Suprapubic skin (tissue), 3 donors: ENCODE measurements at regions not wholly inside any gene's neighbourhood (a gene's known extent, or its start where the extent isn't known, plus 50 kb on each side); places are given as distances from the start of the nearest gene placed in this dataset.

Experiments
- POLR2A ChIP-seq, 2 donors: fragments of 450-650 bp; IDR thresholded peaks; one replicate each; pipeline ENCODE4 v1.6.1; 2017; ENCODE audit warnings: antibody characterized with exemption in 2 of 2, mild to moderate bottlenecking in 2 of 2, moderate library complexity in 2 of 2
- TF ChIP-seq, protein P1 (sequence below), 2 donors: fragments of 200-600 bp in 1 of 2; fragments of 450-650 bp in 1 of 2; sonication (generic) in 1 of 2; IDR thresholded peaks; one replicate each; pipeline ENCODE4 v1.5.1; 2016 to 2019; ENCODE audit warnings: antibody characterized with exemption in 2 of 2, mild to moderate bottlenecking in 1 of 2, moderate library complexity in 1 of 2

DNA sequence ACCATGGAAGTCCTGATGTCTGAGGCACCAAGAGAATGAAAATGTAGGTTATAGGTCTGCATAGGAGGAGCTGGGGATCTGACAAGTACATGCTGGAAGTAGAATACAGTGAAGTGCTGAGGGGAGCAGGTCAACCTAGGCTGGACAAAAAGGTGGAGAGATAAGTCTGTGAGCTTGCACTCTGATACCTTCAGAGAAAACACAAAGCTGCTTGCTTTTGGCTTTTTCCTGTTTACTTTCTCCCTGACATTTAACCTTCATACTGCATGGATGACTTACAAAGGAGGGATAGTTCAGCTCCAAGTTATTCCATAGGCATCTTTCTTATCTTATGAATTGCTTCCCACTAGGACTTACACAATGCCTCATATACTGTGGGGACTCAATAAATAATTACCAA, 256.7 kb upstream of the NREP start:
- TF ChIP-seq, protein P1, sequence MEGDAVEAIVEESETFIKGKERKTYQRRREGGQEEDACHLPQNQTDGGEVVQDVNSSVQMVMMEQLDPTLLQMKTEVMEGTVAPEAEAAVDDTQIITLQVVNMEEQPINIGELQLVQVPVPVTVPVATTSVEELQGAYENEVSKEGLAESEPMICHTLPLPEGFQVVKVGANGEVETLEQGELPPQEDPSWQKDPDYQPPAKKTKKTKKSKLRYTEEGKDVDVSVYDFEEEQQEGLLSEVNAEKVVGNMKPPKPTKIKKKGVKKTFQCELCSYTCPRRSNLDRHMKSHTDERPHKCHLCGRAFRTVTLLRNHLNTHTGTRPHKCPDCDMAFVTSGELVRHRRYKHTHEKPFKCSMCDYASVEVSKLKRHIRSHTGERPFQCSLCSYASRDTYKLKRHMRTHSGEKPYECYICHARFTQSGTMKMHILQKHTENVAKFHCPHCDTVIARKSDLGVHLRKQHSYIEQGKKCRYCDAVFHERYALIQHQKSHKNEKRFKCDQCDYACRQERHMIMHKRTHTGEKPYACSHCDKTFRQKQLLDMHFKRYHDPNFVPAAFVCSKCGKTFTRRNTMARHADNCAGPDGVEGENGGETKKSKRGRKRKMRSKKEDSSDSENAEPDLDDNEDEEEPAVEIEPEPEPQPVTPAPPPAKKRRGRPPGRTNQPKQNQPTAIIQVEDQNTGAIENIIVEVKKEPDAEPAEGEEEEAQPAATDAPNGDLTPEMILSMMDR (IDR thresholded peaks at IDR 0.05) = no peak
- TF ChIP-seq POLR2A (IDR thresholded peaks at IDR 0.05) = no peak
